HepG2 (cell line): ENCODE measurements at regions not wholly inside any gene's neighbourhood (a gene's known extent, or its start where the extent isn't known, plus 50 kb on each side); places are given as distances from the start of the nearest gene placed in this dataset.

Source experiments
- ATAC-seq: fragments of 200-7000 bp; cut with Tn5 transposase; 3 replicates; pipeline ENCODE4 v1.9.1; 2020; ENCODE audit warnings: mild to moderate bottlenecking, moderate library complexity
- BruUV-seq: library from RNA; stranded (reverse); fragments of 400-500 nt; replicated peaks from 2 replicates; lab custom pipeline; 2021; lab: Mats Ljungman, UMichigan
- CTCF ChIA-PET: fragments of 300-600 bp; formaldehyde crosslinking; extraction: SDS; loops from one replicate; lab custom pipeline; 2021; ENCODE audit warnings: low total read pairs, inconsistent platforms, low intra/inter-chr PET ratio; lab: Yijun Ruan, JAX
- POLR2A ChIA-PET: fragments of 350-600 bp; sonication (Branson Sonifier 250); formaldehyde crosslinking; loops from one replicate; lab custom pipeline; 2020; ENCODE audit warnings: antibody characterized with exemption, inconsistent platforms; lab: Yijun Ruan, JAX
- DNase-seq: peaks from one replicate; pipeline ENCODE4 v3.0.0-alpha.2; 2015; ENCODE audit warnings: low spot score
- FAIRE-seq: peaks from 3 replicates; lab custom pipeline; 2011; peaks lifted over from hg19 to GRCh38; lab: Jason Lieb, UNC
- H2AFZ ChIP-seq: one replicate; pipeline ENCODE4 v1.6.1; 2011; ENCODE audit warnings: low read length, inconsistent platforms
- H3K27ac ChIP-seq: fragments of 300-600 bp; 3 replicates; pipeline ENCODE4 v1.8.0; 2011; ENCODE audit warnings: mixed run types, mild to moderate bottlenecking, mixed read lengths, low read length, inconsistent platforms; ENCODE audit not compliant: insufficient read depth; ENCODE audit errors: extremely low read length
- H3K27me3 ChIP-seq, 2 experiments: fragments of 200-600 bp in 1 of 2; 2 replicates in 1 of 2; 3 replicates in 1 of 2; pipeline versions ENCODE4 v1.6.0 to v1.8.0; 2011; ENCODE audit warnings: low read length in 2 of 2, mild to moderate bottlenecking in 2 of 2, moderate library complexity in 2 of 2, inconsistent platforms in 1 of 2; ENCODE audit not compliant: insufficient read depth in 2 of 2, control insufficient read depth in 1 of 2
- H3K36me3 ChIP-seq, 2 experiments: fragments of 200-600 bp in 1 of 2; replicated peaks in 1 of 2; 2 replicates in 1 of 2; 3 replicates in 1 of 2; pipeline versions ENCODE4 v1.5.1 to v1.8.0; 2011; ENCODE audit warnings: low read length in 2 of 2, inconsistent platforms in 1 of 2; ENCODE audit not compliant: insufficient read depth in 2 of 2, control insufficient read depth in 1 of 2
- H3K4me1 ChIP-seq: 2 replicates; pipeline ENCODE4 v1.5.1; 2012; ENCODE audit warnings: low read length, inconsistent platforms; ENCODE audit not compliant: insufficient read depth
- H3K4me2 ChIP-seq: 2 replicates; pipeline ENCODE4 v1.6.0; 2011; ENCODE audit warnings: low read depth, low read length, inconsistent platforms
- H3K4me3 ChIP-seq, 3 experiments: fragments of 200-600 bp in 1 of 3; sonication (generic), shearing (Covaris generic) in 1 of 3; replicated peaks in 1 of 3; 2 replicates each; pipeline ENCODE4 v1.5.1; 2011 to 2016; ENCODE audit warnings: low read length in 3 of 3, inconsistent platforms in 2 of 3, low read depth in 2 of 3, mild to moderate bottlenecking in 2 of 3, control low read depth in 1 of 3, mixed read lengths in 1 of 3; ENCODE audit not compliant: insufficient read depth in 1 of 3
- H3K79me2 ChIP-seq: one replicate; pipeline ENCODE4 v1.6.1; 2011; ENCODE audit warnings: low read length, inconsistent platforms; ENCODE audit not compliant: insufficient read depth
- H3K9ac ChIP-seq: 2 replicates; pipeline ENCODE4 v1.6.0; 2011; ENCODE audit warnings: mild to moderate bottlenecking, low read depth, low read length, inconsistent platforms; ENCODE audit not compliant: insufficient read depth
- H3K9me3 ChIP-seq: 2 replicates; pipeline ENCODE4 v1.5.1; 2012; ENCODE audit warnings: mild to moderate bottlenecking, low read length
- H4K20me1 ChIP-seq: 2 replicates; pipeline ENCODE4 v1.6.0; 2011; ENCODE audit warnings: inconsistent platforms, mild to moderate bottlenecking, low read length, moderate library complexity; ENCODE audit not compliant: insufficient read depth
- ASH2L ChIP-seq: fragments of 300-600, 200-600 bp; sonication (generic); IDR thresholded peaks from 2 replicates; pipeline ENCODE4 v1.7.0; 2017; ENCODE audit warnings: low read depth, mild to moderate bottlenecking, moderate library complexity, mixed read lengths, low read length; ENCODE audit not compliant: insufficient read length
- CAMTA2 ChIP-seq: sonication (generic); formaldehyde crosslinking; IDR thresholded peaks from 2 replicates; pipeline ENCODE4 v1.4.0; 2020; ENCODE audit warnings: mild to moderate bottlenecking, missing genetic modification reagents, borderline replicate concordance
- CERS6 ChIP-seq: sonication (generic); formaldehyde crosslinking; IDR thresholded peaks from 2 replicates; pipeline ENCODE4 v1.5.0; 2020; ENCODE audit warnings: missing genetic modification reagents
- CTCF ChIP-seq: sonication (generic); formaldehyde crosslinking; IDR thresholded peaks from 2 replicates; pipeline ENCODE4 v1.5.0; 2020; ENCODE audit warnings: mild to moderate bottlenecking, missing genetic modification reagents, moderate library complexity
- JUNB ChIP-seq: sonication (generic); formaldehyde crosslinking; IDR thresholded peaks from 2 replicates; pipeline ENCODE4 v1.8.0; 2022; ENCODE audit warnings: missing genetic modification reagents, mild to moderate bottlenecking, borderline replicate concordance
- PHF20 ChIP-seq: sonication (generic); formaldehyde crosslinking; IDR thresholded peaks from 2 replicates; pipeline ENCODE4 v1.5.0; 2020; ENCODE audit warnings: mild to moderate bottlenecking, missing genetic modification reagents
- PRDM4 ChIP-seq: sonication (generic); formaldehyde crosslinking; IDR thresholded peaks from 2 replicates; pipeline ENCODE4 v1.9.0; 2021; ENCODE audit warnings: missing genetic modification reagents, borderline replicate concordance
- RAD21 ChIP-seq: fragments of 450-650 bp; formaldehyde crosslinking; IDR thresholded peaks from 2 replicates; pipeline ENCODE4 v1.5.0; 2020; ENCODE audit warnings: mild to moderate bottlenecking
- SIX4 ChIP-seq: sonication (generic); formaldehyde crosslinking; IDR thresholded peaks from 2 replicates; pipeline ENCODE4 v1.4.0; 2020; ENCODE audit warnings: missing genetic modification reagents
- TEAD2 ChIP-seq: sonication (generic); formaldehyde crosslinking; IDR thresholded peaks from 2 replicates; pipeline ENCODE4 v1.9.0; 2021; ENCODE audit warnings: missing genetic modification reagents
- ZIK1 ChIP-seq: sonication (generic); formaldehyde crosslinking; IDR thresholded peaks from 2 replicates; pipeline ENCODE4 v1.5.0; 2020; ENCODE audit warnings: mild to moderate bottlenecking, low read depth, missing genetic modification reagents, borderline replicate concordance
- ZNF335 ChIP-seq: sonication (generic); formaldehyde crosslinking; IDR thresholded peaks from 2 replicates; pipeline ENCODE4 v1.4.0; 2020; ENCODE audit warnings: missing genetic modification reagents
- ZNF350 ChIP-seq: sonication (generic); formaldehyde crosslinking; IDR thresholded peaks from 2 replicates; pipeline ENCODE4 v1.4.0; 2020; ENCODE audit warnings: mild to moderate bottlenecking, low read depth, missing genetic modification reagents, borderline replicate concordance
- ZNF547 ChIP-seq: sonication (generic); formaldehyde crosslinking; IDR thresholded peaks from 2 replicates; pipeline ENCODE4 v1.5.1; 2020; ENCODE audit warnings: mild to moderate bottlenecking, missing genetic modification reagents
- ZNF570 ChIP-seq: sonication (generic); formaldehyde crosslinking; IDR thresholded peaks from 2 replicates; pipeline ENCODE4 v1.4.0; 2020; ENCODE audit warnings: mild to moderate bottlenecking, missing genetic modification reagents, borderline replicate concordance
- ZNF660 ChIP-seq: sonication (generic); formaldehyde crosslinking; IDR thresholded peaks from 2 replicates; pipeline ENCODE4 v1.5.1; 2020; ENCODE audit warnings: mild to moderate bottlenecking, low read depth, missing genetic modification reagents, borderline replicate concordance
- ZNF775 ChIP-seq: sonication (generic); formaldehyde crosslinking; IDR thresholded peaks from 2 replicates; pipeline ENCODE4 v1.4.0; 2020; ENCODE audit warnings: missing genetic modification reagents, mild to moderate bottlenecking, moderate library complexity, borderline replicate concordance
- WGBS: methylation state at CpG from one replicate; pipeline ENCODE4 v1.1.6; 2017; ENCODE audit warnings: low lambda C conversion rate; 5-methylcytosine and 5-hydroxymethylcytosine counted together
- in situ Hi-C: cut with HindIII; loops from 2 replicates; pipeline ENCODE4 v1.10.0; 2017; ENCODE audit warnings: low pct_unique_long_range_greater_than_20kb; ENCODE audit not compliant: extremely low pct_ligation_motif_present
- intact Hi-C: fragments of 100-400 bp; cut with micrococcal nuclease; formaldehyde crosslinking; loops from one replicate; pipeline ENCODE4 v1.10.0; 2022; ENCODE audit not compliant: unreplicated experiment
- TF ChIP-seq, protein P1 (sequence below): sonication (generic); formaldehyde crosslinking; IDR thresholded peaks from 2 replicates; pipeline ENCODE4 v1.4.0; 2020; ENCODE audit warnings: missing genetic modification reagents

- no peak for TF ChIP-seq TEAD2
- TF ChIP-seq CTCF (CRISPR knock-in tag) = no peak
- TF ChIP-seq ZNF547 = no peak
Measured at GRCh38 chr4:36687681-36688080, 406.3 kb downstream of the DTHD1 start (continued).

GRCh38 chr4:36692586-36692985 lies 411.2 kb downstream of the DTHD1 start:
- Histone ChIP-seq H3K79me2 (no peaks in the 10 kb centered on the region), H3K9ac (no peak overlapping the region), H3K4me3 (no peak overlapping the region), H3K4me1 (no peaks in the 10 kb centered on the region), H3K9me3 (peaks cover 28% of the 10 kb centered on the region), H3K4me2 (no peak overlapping the region), H3K27ac (no peak overlapping the region), H3K27me3 (no peaks in the 10 kb centered on the region), H4K20me1 (no peaks in the 10 kb centered on the region), H3K36me3 (no peaks in the 10 kb centered on the region), H2AFZ (no peak overlapping the region)
- no peak for FAIRE-seq
- in situ Hi-C loops = no loop called here
- no peak for ATAC-seq
- DNase-seq = no peak
- intact Hi-C loops = no loop called here
- POLR2A ChIA-PET = no interaction called here
- no TSS peak for BruUV-seq
- WGBS = 5% methylated on average over 4 of the region's 4 CpGs
- CTCF ChIA-PET = no interaction called here
- TF ChIP-seq ZNF335 = no peak
- no peak for TF ChIP-seq RAD21 (CRISPR knock-in tag)
- no peak for TF ChIP-seq ZNF660 (CRISPR knock-in tag)
- no peak for TF ChIP-seq PHF20 (CRISPR knock-in tag)
- no peak for TF ChIP-seq CAMTA2
- no peak for TF ChIP-seq CERS6 (CRISPR knock-in tag)
- TF ChIP-seq PRDM4 (CRISPR knock-in tag) = no peak
- no peak for TF ChIP-seq ZNF350
- no peak for TF ChIP-seq SIX4
- no peak for TF ChIP-seq ZNF775 (CRISPR knock-in tag)
- no peak for TF ChIP-seq JUNB
- no peak for TF ChIP-seq ZNF570 (CRISPR knock-in tag)
- TF ChIP-seq ASH2L = no peak
- TF ChIP-seq, protein P1, sequence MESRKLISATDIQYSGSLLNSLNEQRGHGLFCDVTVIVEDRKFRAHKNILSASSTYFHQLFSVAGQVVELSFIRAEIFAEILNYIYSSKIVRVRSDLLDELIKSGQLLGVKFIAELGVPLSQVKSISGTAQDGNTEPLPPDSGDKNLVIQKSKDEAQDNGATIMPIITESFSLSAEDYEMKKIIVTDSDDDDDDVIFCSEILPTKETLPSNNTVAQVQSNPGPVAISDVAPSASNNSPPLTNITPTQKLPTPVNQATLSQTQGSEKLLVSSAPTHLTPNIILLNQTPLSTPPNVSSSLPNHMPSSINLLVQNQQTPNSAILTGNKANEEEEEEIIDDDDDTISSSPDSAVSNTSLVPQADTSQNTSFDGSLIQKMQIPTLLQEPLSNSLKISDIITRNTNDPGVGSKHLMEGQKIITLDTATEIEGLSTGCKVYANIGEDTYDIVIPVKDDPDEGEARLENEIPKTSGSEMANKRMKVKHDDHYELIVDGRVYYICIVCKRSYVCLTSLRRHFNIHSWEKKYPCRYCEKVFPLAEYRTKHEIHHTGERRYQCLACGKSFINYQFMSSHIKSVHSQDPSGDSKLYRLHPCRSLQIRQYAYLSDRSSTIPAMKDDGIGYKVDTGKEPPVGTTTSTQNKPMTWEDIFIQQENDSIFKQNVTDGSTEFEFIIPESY (CRISPR knock-in tag) = no peak
- TF ChIP-seq ZIK1 (CRISPR knock-in tag) = no peak
